AG09319 (cell line): ENCODE measurements at regions not wholly inside any gene's neighbourhood (a gene's known extent, or its start where the extent isn't known, plus 50 kb on each side); places are given as distances from the start of the nearest gene placed in this dataset.

Experiments used
- DNase-seq: peaks from one replicate; pipeline ENCODE4 v3.0.0-alpha.2; 2010; ENCODE audit warnings: low read depth; ENCODE audit errors: extremely low read depth
- TF ChIP-seq, protein P1 (sequence below): IDR thresholded peaks from 2 replicates; pipeline ENCODE4 v1.5.1; 2011; ENCODE audit warnings: low read depth, mild to moderate bottlenecking, inconsistent platforms, low read length, moderate library complexity

DNA sequence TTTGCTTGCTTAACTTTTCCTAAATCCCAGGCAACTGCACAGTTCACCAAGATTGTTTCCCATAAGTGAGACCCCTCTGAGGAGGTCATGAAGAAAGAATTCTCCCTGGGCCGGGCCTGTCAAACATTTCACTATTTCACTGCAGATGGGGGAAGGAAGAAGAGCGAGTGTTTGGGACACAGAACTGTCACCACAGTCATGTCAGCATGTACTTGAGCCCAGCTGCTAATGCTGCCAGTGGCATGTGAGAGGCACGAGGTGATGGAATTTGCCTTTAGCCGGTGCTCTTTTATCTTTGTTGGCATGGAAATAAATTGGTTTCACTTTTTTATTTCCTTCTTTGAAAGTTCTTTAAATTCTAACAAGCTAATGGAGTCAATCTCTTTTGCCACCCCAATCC lies 277.9 kb upstream of the GADL1 start:
- DNase-seq: no peak
- TF ChIP-seq, protein P1, sequence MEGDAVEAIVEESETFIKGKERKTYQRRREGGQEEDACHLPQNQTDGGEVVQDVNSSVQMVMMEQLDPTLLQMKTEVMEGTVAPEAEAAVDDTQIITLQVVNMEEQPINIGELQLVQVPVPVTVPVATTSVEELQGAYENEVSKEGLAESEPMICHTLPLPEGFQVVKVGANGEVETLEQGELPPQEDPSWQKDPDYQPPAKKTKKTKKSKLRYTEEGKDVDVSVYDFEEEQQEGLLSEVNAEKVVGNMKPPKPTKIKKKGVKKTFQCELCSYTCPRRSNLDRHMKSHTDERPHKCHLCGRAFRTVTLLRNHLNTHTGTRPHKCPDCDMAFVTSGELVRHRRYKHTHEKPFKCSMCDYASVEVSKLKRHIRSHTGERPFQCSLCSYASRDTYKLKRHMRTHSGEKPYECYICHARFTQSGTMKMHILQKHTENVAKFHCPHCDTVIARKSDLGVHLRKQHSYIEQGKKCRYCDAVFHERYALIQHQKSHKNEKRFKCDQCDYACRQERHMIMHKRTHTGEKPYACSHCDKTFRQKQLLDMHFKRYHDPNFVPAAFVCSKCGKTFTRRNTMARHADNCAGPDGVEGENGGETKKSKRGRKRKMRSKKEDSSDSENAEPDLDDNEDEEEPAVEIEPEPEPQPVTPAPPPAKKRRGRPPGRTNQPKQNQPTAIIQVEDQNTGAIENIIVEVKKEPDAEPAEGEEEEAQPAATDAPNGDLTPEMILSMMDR: no peak

DNA sequence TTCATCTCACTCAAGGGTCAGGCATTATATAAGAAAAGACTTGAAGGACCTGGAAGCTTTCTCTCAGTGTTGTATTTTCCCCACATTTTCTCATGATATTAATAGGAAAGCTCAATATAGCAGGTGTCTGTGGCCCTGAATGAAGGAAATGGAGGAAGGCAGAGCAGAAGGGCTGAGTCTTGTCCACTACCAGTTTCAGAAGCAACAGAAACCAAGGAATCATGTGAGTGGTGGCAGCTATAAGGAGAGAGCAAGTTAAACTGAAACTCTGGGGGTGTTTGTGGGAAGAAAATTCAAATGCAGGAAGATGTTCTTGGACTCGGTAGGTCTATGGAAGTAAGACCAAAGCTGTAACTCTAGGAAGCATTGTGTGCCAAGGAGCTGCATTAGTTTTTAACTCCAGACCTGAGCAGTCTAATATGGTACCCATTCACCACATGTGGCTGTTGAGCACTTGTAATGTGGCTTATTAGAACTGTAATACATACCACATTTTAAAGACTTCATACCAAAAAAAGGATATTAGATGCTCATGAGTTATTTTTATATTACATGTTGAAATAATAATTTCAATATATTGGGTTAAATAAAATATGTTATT lies 278.8 kb upstream of the GADL1 start:
- DNase-seq: no peak
- TF ChIP-seq, protein P1: no peak

DNA sequence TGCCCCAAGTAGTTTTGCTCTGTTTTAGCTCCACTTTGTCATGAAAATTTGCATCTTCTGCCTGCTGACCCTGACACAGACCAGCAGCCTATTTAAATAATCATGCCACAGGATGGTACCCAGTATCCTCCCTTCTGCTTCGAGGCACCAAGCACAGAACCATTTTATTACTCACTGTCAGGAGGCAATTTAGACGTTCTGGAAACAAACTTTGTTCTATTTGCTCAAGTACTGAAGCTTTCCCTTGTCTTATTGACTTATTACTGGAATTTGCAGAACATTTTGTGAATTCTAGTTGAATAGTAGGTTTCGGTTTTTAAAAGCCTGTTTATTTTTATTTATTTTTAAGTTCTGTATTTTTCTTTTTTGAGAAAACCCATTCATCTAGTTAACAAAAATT lies 279.6 kb upstream of the GADL1 start:
- TF ChIP-seq, protein P1: no peak
- no peak for DNase-seq

DNA sequence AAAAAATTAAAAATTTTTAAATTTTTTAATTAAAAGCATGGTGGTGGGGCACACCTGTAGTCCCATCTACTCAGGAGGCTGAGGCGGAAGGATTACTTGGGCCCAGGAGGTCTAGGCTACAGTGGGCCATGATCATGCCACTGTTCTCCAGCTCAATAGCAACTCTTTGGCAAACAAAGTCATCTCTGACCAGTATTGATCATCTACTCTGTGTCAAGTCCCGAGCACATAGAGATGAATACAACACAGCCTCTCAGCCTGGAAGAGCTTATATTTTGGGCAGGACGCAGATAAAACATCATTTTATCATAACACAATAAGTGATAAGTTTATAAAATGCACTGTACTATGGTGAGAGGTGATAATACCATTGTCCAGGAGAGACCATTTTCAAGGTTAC lies 281.6 kb upstream of the GADL1 start:
- DNase-seq: no peak
- TF ChIP-seq, protein P1: no peak

DNA sequence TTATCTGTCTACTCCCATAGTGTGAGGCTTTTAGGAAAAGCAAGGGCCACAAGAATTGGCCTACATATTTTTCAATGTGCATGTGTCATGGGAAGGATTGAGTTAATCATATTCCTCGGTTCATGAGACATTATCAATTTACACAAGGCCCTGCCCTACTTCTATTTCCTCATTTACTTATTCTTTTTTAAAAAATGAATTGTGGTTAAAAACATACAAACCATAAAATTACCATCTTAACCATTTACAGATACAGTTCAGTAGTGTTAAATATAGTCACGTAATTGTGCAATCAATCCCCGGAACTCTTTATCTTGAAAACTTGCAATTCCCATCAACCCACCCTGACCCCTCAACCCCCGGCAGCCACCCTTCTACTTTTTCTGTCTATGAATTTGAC lies 284.0 kb upstream of the GADL1 start:
- TF ChIP-seq, protein P1: no peak

DNA sequence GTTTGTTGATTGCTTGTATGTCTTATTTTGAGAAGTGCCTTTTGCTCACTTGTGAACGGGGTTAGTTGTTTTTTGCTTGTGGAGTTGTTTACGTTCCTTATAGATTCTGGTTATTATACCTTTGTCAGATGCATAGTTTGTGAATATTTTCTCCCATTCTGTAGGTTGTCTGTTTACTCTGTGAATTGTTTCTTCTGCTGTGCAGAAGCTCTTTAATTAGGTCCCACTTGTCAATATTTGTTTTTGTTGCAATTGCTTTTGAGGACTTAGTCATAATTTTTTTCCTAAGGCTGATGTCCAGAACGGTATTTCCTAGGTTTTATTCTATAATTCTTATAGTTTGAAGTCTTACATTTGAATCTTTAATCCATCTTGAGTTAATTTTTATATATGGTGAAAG lies 285.3 kb upstream of the GADL1 start:
- no peak for DNase-seq
- TF ChIP-seq, protein P1: no peak

More for the DNA sequence above, 284.0 kb upstream of the GADL1 start:
- no peak for DNase-seq

DNA sequence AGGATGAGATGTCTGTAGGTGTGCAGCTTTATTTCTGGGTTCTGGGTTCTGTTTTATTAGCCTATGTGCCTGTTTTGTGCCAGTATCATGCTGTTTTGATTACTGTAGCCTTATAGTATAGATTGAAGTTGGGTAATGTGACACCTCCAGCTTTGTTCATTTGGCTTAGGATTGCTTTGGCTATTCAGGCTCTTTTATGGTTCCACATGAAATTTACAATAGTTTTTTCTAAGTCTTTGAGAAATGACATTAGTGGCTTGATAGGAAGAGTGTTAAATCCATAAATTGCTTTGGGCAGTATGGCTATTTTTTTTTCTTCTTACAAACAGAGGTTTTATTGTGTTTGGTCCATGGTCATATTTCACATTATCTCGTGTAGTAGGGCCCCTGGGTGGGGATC lies 285.8 kb upstream of the GADL1 start:
- DNase-seq: no peak
- TF ChIP-seq, protein P1: no peak
